ENCODE measurements at regions not wholly inside any gene's neighbourhood (a gene's known extent, or its start where the extent isn't known, plus 50 kb on each side); places are given as distances from the start of the nearest gene placed in this dataset.

DNA sequence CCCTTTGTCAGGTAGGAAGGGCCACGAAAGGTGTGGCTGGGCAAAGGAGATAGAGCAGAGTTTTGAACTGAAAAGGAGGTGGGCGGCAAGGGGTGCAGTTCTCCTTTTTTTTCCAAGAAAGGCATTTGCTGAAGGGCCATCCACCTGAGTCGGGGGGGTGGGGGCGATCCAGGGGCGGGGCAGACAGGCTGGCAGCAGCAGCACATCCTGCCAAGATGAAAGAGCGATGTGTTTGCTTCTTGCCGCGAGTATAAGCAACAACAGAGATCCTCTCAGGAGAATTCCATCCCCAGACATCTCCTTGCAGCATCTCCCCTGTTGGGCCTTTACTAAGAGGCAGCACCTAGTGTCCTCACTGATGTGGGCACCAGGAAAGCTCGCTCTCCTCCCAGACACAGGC lies 516.5 kb downstream of the CD83 start:
- peaks cover 5% of the 10 kb centered on the region for H3K4me1 ChIP-seq (ENCODE audit: insufficient read depth, poor library complexity, severe bottlenecking)
- H3K9me3 ChIP-seq (ENCODE audit: severe bottlenecking), result no peaks in the 10 kb centered on the region
- TF ChIP-seq, protein P1, sequence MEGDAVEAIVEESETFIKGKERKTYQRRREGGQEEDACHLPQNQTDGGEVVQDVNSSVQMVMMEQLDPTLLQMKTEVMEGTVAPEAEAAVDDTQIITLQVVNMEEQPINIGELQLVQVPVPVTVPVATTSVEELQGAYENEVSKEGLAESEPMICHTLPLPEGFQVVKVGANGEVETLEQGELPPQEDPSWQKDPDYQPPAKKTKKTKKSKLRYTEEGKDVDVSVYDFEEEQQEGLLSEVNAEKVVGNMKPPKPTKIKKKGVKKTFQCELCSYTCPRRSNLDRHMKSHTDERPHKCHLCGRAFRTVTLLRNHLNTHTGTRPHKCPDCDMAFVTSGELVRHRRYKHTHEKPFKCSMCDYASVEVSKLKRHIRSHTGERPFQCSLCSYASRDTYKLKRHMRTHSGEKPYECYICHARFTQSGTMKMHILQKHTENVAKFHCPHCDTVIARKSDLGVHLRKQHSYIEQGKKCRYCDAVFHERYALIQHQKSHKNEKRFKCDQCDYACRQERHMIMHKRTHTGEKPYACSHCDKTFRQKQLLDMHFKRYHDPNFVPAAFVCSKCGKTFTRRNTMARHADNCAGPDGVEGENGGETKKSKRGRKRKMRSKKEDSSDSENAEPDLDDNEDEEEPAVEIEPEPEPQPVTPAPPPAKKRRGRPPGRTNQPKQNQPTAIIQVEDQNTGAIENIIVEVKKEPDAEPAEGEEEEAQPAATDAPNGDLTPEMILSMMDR (IDR thresholded peaks at IDR 0.05; ENCODE audit: poor library complexity, severe bottlenecking), result no peak
- H3K27ac ChIP-seq (ENCODE audit: poor library complexity, severe bottlenecking), result no peak overlapping the region
- no peak overlapping the region for H3K4me3 ChIP-seq (ENCODE audit: severe bottlenecking)
- H3K27me3 ChIP-seq (ENCODE audit: insufficient read depth, poor library complexity, severe bottlenecking), result no peaks in the 10 kb centered on the region
- no peak for ATAC-seq (ENCODE audit: low read depth)
- H3K36me3 ChIP-seq (ENCODE audit: low read depth), result no peaks in the 10 kb centered on the region
- no peak for DNase-seq (ENCODE audit: low spot score)

DNA sequence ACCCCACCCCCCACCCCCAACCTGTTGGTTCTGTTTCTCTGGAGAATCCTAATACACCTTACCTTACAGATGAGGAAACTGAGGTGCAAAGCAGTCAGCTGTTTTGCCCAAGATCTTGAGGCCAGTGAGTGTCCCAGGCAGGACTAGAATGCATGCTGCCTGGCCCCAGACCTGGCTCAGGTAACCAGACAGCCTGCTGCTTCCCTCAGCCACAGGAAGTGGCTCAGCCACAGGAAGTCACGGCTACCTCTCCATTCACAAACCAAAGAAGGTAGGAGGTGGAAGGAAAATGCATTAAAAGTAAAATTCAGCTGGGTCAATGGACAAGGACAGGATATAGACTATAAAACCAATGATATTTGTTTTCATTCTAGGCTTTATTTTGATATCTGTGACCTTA lies 517.6 kb downstream of the CD83 start:
- no peaks in the 10 kb centered on the region for H3K36me3 ChIP-seq (ENCODE audit: low read depth)
- ATAC-seq (ENCODE audit: low read depth) (no peak), DNase-seq (ENCODE audit: low spot score) (no peak)
- peaks cover 5% of the 10 kb centered on the region for H3K4me1 ChIP-seq (ENCODE audit: insufficient read depth, poor library complexity, severe bottlenecking)
- TF ChIP-seq, protein P1 (IDR thresholded peaks at IDR 0.05; ENCODE audit: poor library complexity, severe bottlenecking), result no peak
- H3K27me3 ChIP-seq (ENCODE audit: insufficient read depth, poor library complexity, severe bottlenecking), result no peaks in the 10 kb centered on the region
- no peak overlapping the region for H3K4me3 ChIP-seq (ENCODE audit: severe bottlenecking)
- no peaks in the 10 kb centered on the region for H3K9me3 ChIP-seq (ENCODE audit: severe bottlenecking)
- peak overlapping the region; percentile 16 for H3K27ac ChIP-seq (ENCODE audit: poor library complexity, severe bottlenecking)

DNA sequence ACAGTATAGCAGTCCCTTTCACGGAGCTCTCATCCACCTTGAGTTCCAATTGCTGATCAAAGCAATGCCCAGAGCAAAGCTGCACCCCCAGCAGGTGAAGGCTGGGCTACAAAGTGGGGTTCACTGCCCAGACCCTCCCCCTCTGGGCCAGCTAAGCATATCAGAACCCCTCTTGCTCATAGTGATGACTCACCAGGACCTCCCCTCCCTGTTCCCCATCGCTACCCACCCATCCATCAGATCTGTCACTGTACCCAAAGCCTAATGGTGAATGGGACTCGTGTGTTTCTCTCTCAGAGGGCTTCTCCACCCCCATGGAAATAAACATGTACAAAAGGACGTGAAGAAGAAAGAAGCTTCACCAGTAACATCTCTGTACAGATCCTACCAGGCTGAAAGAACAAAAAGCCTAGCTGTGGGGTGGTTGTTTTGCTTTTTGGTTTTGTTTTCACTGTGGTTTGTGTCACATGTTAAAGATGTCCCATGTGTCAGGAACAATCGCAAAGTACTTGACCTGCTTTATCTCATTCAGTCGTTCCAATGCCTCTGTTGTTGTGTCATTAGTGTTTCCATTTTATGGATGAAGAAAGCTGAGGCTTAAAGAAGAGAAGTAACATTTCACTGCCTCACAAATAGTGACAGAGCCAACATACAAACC lies 518.5 kb downstream of the CD83 start:
- Histone ChIP-seq H3K4me3 (ENCODE audit: severe bottlenecking) (no peak overlapping the region), H3K27ac (ENCODE audit: poor library complexity, severe bottlenecking) (no peak overlapping the region), H3K9me3 (ENCODE audit: severe bottlenecking) (no peaks in the 10 kb centered on the region), H3K36me3 (ENCODE audit: low read depth) (no peaks in the 10 kb centered on the region), H3K27me3 (ENCODE audit: insufficient read depth, poor library complexity, severe bottlenecking) (no peaks in the 10 kb centered on the region), H3K4me1 (ENCODE audit: insufficient read depth, poor library complexity, severe bottlenecking) (peaks cover 5% of the 10 kb centered on the region)
- TF ChIP-seq, protein P1 (IDR thresholded peaks at IDR 0.05; ENCODE audit: poor library complexity, severe bottlenecking), result no peak
- ATAC-seq (ENCODE audit: low read depth), result no peak
- no peak for DNase-seq (ENCODE audit: low spot score)

DNA sequence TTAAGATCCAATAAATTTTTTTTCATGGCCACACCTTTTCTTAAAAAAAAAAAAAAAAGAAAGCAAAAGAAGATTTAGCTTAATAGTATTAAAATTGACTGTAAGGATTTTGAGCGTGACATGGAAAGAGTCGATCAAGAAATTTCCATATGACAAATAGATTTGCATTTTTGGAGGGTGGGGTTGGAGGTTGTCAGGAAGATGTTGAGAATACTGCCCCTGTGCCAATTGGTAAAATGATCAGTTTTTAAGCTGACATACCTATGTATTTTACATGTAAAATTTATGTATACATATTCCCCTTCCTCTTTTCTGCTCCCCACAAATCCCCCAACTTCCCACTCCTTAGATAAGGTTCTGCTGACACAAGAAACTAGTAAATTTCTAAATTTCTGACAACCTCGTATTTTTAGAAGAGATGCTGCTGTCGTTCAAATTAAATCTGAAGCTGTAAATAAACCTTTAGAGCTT lies 520.9 kb downstream of the CD83 start:
- TF ChIP-seq, protein P1 (IDR thresholded peaks at IDR 0.05; ENCODE audit: poor library complexity, severe bottlenecking), result no peak
- H3K9me3 ChIP-seq (ENCODE audit: severe bottlenecking), result no peaks in the 10 kb centered on the region
- no peaks in the 10 kb centered on the region for H3K27me3 ChIP-seq (ENCODE audit: insufficient read depth, poor library complexity, severe bottlenecking)
- peaks cover 5% of the 10 kb centered on the region for H3K4me1 ChIP-seq (ENCODE audit: insufficient read depth, poor library complexity, severe bottlenecking)
- ATAC-seq (ENCODE audit: low read depth) (no peak), DNase-seq (ENCODE audit: low spot score) (no peak)
- H3K27ac ChIP-seq (ENCODE audit: poor library complexity, severe bottlenecking), result no peak overlapping the region
- no peaks in the 10 kb centered on the region for H3K36me3 ChIP-seq (ENCODE audit: low read depth)
- H3K4me3 ChIP-seq (ENCODE audit: severe bottlenecking), result no peak overlapping the region
